ENCODE measurements at regions not wholly inside any gene's neighbourhood (a gene's known extent, or its start where the extent isn't known, plus 50 kb on each side); places are given as distances from the start of the nearest gene placed in this dataset.

DNA sequence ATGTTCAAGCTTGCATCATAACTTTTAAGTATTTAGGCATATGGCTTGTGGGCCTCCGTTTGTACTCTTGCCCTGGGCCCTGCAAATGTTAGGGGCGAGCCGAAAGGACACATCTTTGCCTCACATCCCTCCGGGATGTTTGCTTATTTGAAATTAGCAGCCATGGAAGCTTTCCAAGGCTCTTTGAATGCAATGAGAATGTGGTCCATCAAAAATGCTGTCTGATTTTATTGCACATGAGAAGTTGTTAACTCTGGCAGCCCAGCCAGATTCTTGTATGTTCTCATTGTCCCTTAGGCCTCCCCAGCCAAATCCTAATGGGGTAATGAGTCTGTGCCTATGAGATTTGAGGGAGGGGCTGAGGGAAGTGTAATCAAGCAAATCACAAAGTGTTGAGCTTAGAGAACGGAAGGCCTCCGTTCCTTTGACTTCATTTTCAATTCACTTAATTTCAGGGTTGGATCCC lies 261.2 kb upstream of the MARCKS start:
- no peaks in the 10 kb centered on the region for H3K9me3 ChIP-seq
- no peaks in the 10 kb centered on the region for H3K36me3 ChIP-seq
- no peaks in the 10 kb centered on the region for H3K27me3 ChIP-seq
- H3K4me1 ChIP-seq: peaks cover 0 to 24% (median 16%) of the 10 kb centered on the region in 4 donors
- no peak overlapping the region for H3K4me3 ChIP-seq
- peak overlapping the region; percentile 42 to 53 for H3K27ac ChIP-seq
- no peak for DNase-seq
- no peak for TF ChIP-seq CTCF (IDR thresholded peaks at IDR 0.05)
- intact Hi-C loops (cut with DNase I; ENCODE audit: low total_unique reads): no loop called here

DNA sequence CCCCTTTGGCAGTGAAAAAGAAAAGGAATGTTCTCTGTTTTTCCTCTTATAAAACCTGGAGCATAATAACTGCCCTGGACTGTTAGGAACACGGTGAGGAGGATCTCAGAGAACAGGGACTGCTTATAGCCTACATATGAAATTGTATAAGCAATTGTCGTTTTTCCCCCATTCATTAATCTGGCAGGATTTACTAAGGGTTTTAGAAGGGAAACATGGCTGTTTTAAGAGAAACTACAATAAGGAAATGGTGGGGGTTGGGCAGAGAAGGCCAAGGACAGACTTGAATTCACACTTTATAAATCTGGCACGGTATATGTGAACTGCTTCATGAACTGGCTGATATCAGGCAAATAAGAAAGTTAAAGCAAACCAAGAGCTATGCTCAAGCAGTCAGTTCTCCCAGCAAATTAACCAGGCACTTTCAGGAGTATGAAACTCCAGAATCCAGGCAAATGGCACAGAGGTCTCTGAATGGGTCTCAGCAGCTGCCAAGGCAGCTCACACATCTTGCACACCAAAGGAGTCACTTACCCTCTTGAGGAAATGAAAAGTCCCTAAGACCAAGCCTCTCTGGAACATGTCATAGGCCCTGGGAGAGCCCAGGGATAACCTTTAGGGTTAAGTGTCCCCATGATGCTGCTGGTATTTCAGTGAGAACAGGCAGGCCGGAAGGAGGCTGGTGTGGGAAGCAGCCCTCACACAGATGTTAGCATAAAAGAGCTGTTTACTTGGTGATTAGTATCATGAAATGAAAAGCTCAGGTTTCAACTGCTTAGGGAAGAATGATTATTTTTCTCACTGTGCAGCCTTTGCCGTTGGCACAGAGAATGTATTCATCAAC lies 260.5 kb upstream of the MARCKS start:
- Histone ChIP-seq H3K27ac (peak overlapping the region; percentile 42 to 53), H3K36me3 (no peaks in the 10 kb centered on the region), H3K4me3 (no peak overlapping the region), H3K9me3 (no peaks in the 10 kb centered on the region), H3K27me3 (no peaks in the 10 kb centered on the region), H3K4me1 (peaks cover 0 to 24% (median 16%) of the 10 kb centered on the region in 4 donors)
- no peak for DNase-seq
- no peak for TF ChIP-seq CTCF (IDR thresholded peaks at IDR 0.05)
- intact Hi-C loops (cut with DNase I; ENCODE audit: low total_unique reads): no loop called here

DNA sequence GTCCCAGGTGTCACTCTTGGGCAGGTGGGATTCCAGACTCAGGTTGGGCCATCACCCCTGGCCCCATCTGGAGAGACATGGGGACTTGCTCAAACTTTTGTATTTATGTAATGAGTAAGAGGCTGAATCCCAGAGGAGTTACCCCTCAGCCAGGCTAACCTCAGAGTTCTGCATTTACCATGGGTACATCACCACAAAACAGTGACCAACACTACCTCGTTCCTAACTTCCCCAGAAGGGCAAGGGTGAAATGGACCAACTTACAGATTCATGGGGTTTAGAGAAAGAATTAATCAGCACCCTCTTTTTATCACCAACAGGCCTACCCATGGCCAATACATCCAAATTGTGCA lies 259.9 kb upstream of the MARCKS start:
- H3K4me3 ChIP-seq: no peak overlapping the region
- peak overlapping the region; percentile 42 to 53 for H3K27ac ChIP-seq
- H3K36me3 ChIP-seq: no peaks in the 10 kb centered on the region
- no peak for TF ChIP-seq CTCF (IDR thresholded peaks at IDR 0.05)
- H3K27me3 ChIP-seq: no peaks in the 10 kb centered on the region
- H3K4me1 ChIP-seq: peaks cover 0 to 24% (median 16%) of the 10 kb centered on the region in 4 donors
- DNase-seq: no peak
- intact Hi-C loops (cut with DNase I; ENCODE audit: low total_unique reads): no loop called here
- no peaks in the 10 kb centered on the region for H3K9me3 ChIP-seq

DNA sequence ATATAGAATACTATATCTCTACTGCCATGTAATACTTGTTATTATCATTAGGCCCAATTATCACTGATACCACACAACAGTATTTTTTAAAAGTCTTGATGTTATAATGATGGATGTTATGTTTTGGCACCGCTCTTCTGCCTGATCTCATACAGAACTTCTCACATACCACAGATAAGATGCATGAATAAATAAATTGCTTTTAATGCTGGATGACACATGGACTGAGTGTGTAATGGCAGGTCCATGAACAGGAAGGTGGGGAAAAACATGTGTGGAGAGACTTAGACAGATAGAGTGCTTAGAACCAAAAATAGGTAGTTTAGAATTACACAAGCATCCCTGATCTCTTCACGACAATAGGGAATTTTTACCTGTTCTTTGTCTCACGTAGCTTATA lies 258.4 kb upstream of the MARCKS start:
- DNase-seq: no peak
- no peaks in the 10 kb centered on the region for H3K9me3 ChIP-seq
- H3K4me1 ChIP-seq: peaks cover 0 to 24% (median 16%) of the 10 kb centered on the region in 4 donors
- no peaks in the 10 kb centered on the region for H3K27me3 ChIP-seq
- no peak overlapping the region for H3K27ac ChIP-seq
- no peaks in the 10 kb centered on the region for H3K36me3 ChIP-seq
- no peak for TF ChIP-seq CTCF (IDR thresholded peaks at IDR 0.05)
- intact Hi-C loops (cut with DNase I; ENCODE audit: low total_unique reads): no loop called here
- no peak overlapping the region for H3K4me3 ChIP-seq

DNA sequence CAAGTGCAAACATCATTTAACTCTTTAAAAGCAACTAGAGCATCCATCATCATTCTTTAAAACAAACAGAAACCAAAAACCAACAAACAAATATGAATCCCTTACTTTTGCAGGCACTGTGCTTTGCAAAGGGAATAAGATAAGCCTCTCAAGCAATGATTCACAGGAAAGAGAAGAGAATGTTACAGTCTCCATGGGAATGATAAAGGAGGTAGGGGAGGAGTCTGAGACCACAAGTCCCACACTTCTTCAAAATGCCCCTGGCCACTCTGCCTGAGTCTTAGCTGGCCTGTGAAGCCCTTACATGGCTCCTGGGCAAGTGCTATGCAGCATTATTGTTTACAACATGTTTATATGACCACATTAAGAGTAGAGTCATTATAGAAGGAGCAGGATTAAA lies 257.7 kb upstream of the MARCKS start:
- Histone ChIP-seq H3K36me3 (no peaks in the 10 kb centered on the region), H3K9me3 (no peaks in the 10 kb centered on the region), H3K27ac (no peak overlapping the region), H3K27me3 (no peaks in the 10 kb centered on the region), H3K4me1 (peaks cover 0 to 24% (median 16%) of the 10 kb centered on the region in 4 donors), H3K4me3 (no peak overlapping the region)
- intact Hi-C loops (cut with DNase I; ENCODE audit: low total_unique reads): no loop called here
- DNase-seq: no peak
- no peak for TF ChIP-seq CTCF (IDR thresholded peaks at IDR 0.05)

Measured in tibial artery (tissue), 4 donors.